Neural cell (in vitro differentiated cells): ENCODE measurements at regions not wholly inside any gene's neighbourhood (a gene's known extent, or its start where the extent isn't known, plus 50 kb on each side); places are given as distances from the start of the nearest gene placed in this dataset.

Experiments used
- H2AFZ ChIP-seq: fragments of 200-600, 300-800 bp; sonication (generic), shearing (Covaris generic); 2 replicates; pipeline ENCODE4 v1.6.0; 2014; ENCODE audit warnings: low read depth, mild to moderate bottlenecking, antibody characterized with exemption, low read length, moderate library complexity
- H3F3A ChIP-seq: fragments of 200-600 bp; shearing (Covaris generic); 2 replicates; pipeline ENCODE4 v1.6.1; 2016; ENCODE audit warnings: mild to moderate bottlenecking, moderate library complexity, mixed read lengths, antibody characterized with exemption, low read length; ENCODE audit not compliant: insufficient read depth, poor library complexity, severe bottlenecking
- H3K27ac ChIP-seq: fragments of 200-600, 300-800 bp; sonication (generic), shearing (Covaris generic); 2 replicates; pipeline ENCODE4 v1.5.1; 2014; ENCODE audit warnings: mild to moderate bottlenecking, low read length, moderate library complexity
- H3K27me3 ChIP-seq: fragments of 300-800, 200-600 bp; sonication (generic), shearing (Covaris generic); 2 replicates; pipeline ENCODE4 v1.6.0; 2014; ENCODE audit warnings: mild to moderate bottlenecking, low read depth, low read length, moderate library complexity; ENCODE audit not compliant: insufficient read depth
- H3K36me3 ChIP-seq: fragments of 300-800, 200-600 bp; sonication (generic), shearing (Covaris generic); 2 replicates; pipeline ENCODE4 v1.5.1; 2014; ENCODE audit warnings: mild to moderate bottlenecking, antibody characterized with exemption, low read length, moderate library complexity; ENCODE audit not compliant: insufficient read depth
- H3K4me2 ChIP-seq: fragments of 300-800, 200-600 bp; sonication (generic), shearing (Covaris generic); 2 replicates; pipeline ENCODE4 v1.6.0; 2014; ENCODE audit warnings: mild to moderate bottlenecking, low read length
- H3K4me3 ChIP-seq: fragments of 300-800, 200-600 bp; sonication (generic), shearing (Covaris generic); 2 replicates; pipeline ENCODE4 v1.5.1; 2014; ENCODE audit warnings: mild to moderate bottlenecking, low read length, moderate library complexity
- H3K79me2 ChIP-seq: fragments of 200-600 bp; shearing (Covaris generic); replicated peaks from 2 replicates; pipeline ENCODE4 v1.6.0; 2014; ENCODE audit warnings: mild to moderate bottlenecking, low read length, moderate library complexity; ENCODE audit not compliant: insufficient read depth
- H3K9ac ChIP-seq: fragments of 300-800, 200-600 bp; sonication (generic), shearing (Covaris generic); 2 replicates; pipeline ENCODE4 v1.6.1; 2016; ENCODE audit warnings: mild to moderate bottlenecking, low read length, mixed read lengths
- H3K9me2 ChIP-seq: fragments of 200-600 bp; shearing (Covaris generic); 2 replicates; pipeline ENCODE4 v1.6.1; 2016; ENCODE audit warnings: mild to moderate bottlenecking, low read length, mixed read lengths; ENCODE audit not compliant: insufficient read depth
- H3K9me3 ChIP-seq: fragments of 200-600, 300-800 bp; sonication (generic), shearing (Covaris generic); 2 replicates; pipeline ENCODE4 v1.6.1; 2016; ENCODE audit warnings: mild to moderate bottlenecking, mixed run types, low read length, moderate library complexity, mixed read lengths
- H4K20me1 ChIP-seq: fragments of 200-600 bp; shearing (Covaris generic); 2 replicates; pipeline ENCODE4 v1.6.1; 2016; ENCODE audit warnings: mild to moderate bottlenecking, mixed run types; ENCODE audit not compliant: insufficient read depth
- EP300 ChIP-seq: fragments of 450-650 bp; conservative IDR thresholded peaks from 2 replicates; pipeline ENCODE4 v1.6.1; 2014; ENCODE audit warnings: antibody characterized with exemption, mild to moderate bottlenecking, moderate library complexity; ENCODE audit not compliant: poor library complexity, severe bottlenecking
- EZH2 ChIP-seq: fragments of 200-600, 300-800 bp; shearing (Covaris generic), sonication (generic); IDR thresholded peaks from 2 replicates; pipeline ENCODE4 v1.6.1; 2014; ENCODE audit warnings: antibody characterized with exemption, low read length, borderline replicate concordance, mild to moderate bottlenecking; ENCODE audit not compliant: insufficient read depth, poor library complexity, severe bottlenecking
- MXI1 ChIP-seq: fragments of 450-650 bp; conservative IDR thresholded peaks from 2 replicates; pipeline ENCODE4 v1.6.1; 2014; ENCODE audit warnings: antibody characterized with exemption, mild to moderate bottlenecking; ENCODE audit not compliant: poor library complexity, severe bottlenecking
- POLR2AphosphoS5 ChIP-seq: IDR thresholded peaks from 2 replicates; pipeline ENCODE4 v1.6.1; 2012
- RAD21 ChIP-seq: fragments of 450-650 bp; conservative IDR thresholded peaks from 2 replicates; pipeline ENCODE4 v1.6.1; 2014; ENCODE audit warnings: antibody characterized with exemption, mild to moderate bottlenecking, moderate library complexity
- REST ChIP-seq: IDR thresholded peaks from 2 replicates; pipeline ENCODE4 v1.6.1; 2012; ENCODE audit warnings: borderline replicate concordance
- SMC3 ChIP-seq: fragments of 450-650 bp; conservative IDR thresholded peaks from 2 replicates; pipeline ENCODE4 v1.6.1; 2014; ENCODE audit warnings: antibody characterized with exemption, mild to moderate bottlenecking, moderate library complexity; ENCODE audit not compliant: poor library complexity
- TAF1 ChIP-seq: IDR thresholded peaks from 2 replicates; pipeline ENCODE4 v1.6.1; 2012; ENCODE audit warnings: low read depth
- TF ChIP-seq, protein P1 (sequence below): fragments of 450-650 bp; IDR thresholded peaks from 2 replicates; pipeline ENCODE4 v1.5.1; 2014; ENCODE audit warnings: antibody characterized with exemption, mild to moderate bottlenecking, moderate library complexity; ENCODE audit not compliant: poor library complexity, severe bottlenecking

DNA sequence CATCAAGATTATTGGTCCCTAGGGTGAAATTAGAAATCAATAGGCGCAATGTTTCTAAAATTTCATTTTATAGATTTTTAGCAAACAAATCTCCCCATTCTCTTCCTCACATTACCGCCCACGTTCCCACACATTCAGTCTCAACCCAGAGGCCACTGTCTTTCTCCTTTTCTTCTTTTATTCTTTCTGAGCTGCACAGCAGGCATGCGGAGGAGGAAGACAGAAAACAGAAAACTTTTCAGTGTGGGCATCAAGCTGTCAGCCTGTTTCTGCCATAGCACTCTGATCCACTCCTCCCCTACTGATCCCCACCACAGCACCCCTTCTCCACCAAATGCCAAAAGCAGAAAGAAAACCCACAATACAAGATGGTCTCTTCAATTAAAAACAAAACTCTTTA, 94.8 kb upstream of the ADAMTS3 start:
- no peak overlapping the region for H3K27ac ChIP-seq
- no peak overlapping the region for H3K4me3 ChIP-seq
- H3K9ac ChIP-seq, result no peak overlapping the region
- H3K4me2 ChIP-seq, result no peak overlapping the region
- TF ChIP-seq RAD21 (no peak), MXI1 (no peak), SMC3 (no peak), EP300 (no peak), POLR2AphosphoS5 (no peak), REST (no peak), EZH2 (no peak), TAF1 (no peak)
- TF ChIP-seq, protein P1, sequence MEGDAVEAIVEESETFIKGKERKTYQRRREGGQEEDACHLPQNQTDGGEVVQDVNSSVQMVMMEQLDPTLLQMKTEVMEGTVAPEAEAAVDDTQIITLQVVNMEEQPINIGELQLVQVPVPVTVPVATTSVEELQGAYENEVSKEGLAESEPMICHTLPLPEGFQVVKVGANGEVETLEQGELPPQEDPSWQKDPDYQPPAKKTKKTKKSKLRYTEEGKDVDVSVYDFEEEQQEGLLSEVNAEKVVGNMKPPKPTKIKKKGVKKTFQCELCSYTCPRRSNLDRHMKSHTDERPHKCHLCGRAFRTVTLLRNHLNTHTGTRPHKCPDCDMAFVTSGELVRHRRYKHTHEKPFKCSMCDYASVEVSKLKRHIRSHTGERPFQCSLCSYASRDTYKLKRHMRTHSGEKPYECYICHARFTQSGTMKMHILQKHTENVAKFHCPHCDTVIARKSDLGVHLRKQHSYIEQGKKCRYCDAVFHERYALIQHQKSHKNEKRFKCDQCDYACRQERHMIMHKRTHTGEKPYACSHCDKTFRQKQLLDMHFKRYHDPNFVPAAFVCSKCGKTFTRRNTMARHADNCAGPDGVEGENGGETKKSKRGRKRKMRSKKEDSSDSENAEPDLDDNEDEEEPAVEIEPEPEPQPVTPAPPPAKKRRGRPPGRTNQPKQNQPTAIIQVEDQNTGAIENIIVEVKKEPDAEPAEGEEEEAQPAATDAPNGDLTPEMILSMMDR, result no peak
- H3K79me2 ChIP-seq, result no peaks in the 10 kb centered on the region
- H3K9me2 ChIP-seq, result no peaks in the 10 kb centered on the region
- no peaks in the 10 kb centered on the region for H3K9me3 ChIP-seq
- H3K36me3 ChIP-seq, result no peaks in the 10 kb centered on the region
- H4K20me1 ChIP-seq, result no peaks in the 10 kb centered on the region
- H3F3A ChIP-seq, result no peaks in the 10 kb centered on the region
- H3K27me3 ChIP-seq, result no peaks in the 10 kb centered on the region
- no peak overlapping the region for H2AFZ ChIP-seq

- no peaks in the 10 kb centered on the region for H3K36me3 ChIP-seq
- no peak overlapping the region for H3K27ac ChIP-seq
- H3K9me3 ChIP-seq, result no peaks in the 10 kb centered on the region
- no peak overlapping the region for H3K4me3 ChIP-seq
- no peak overlapping the region for H3K4me2 ChIP-seq
- H3K9ac ChIP-seq, result no peak overlapping the region
- no peaks in the 10 kb centered on the region for H3K9me2 ChIP-seq
- no peaks in the 10 kb centered on the region for H3F3A ChIP-seq
- no peaks in the 10 kb centered on the region for H3K79me2 ChIP-seq
- TF ChIP-seq POLR2AphosphoS5 (no peak), TAF1 (no peak), RAD21 (no peak), EZH2 (no peak), SMC3 (no peak), REST (no peak), MXI1 (no peak), EP300 (no peak)
- TF ChIP-seq, protein P1, result no peak
- H2AFZ ChIP-seq, result no peak overlapping the region
- no peaks in the 10 kb centered on the region for H3K27me3 ChIP-seq
- H4K20me1 ChIP-seq, result no peaks in the 10 kb centered on the region
Observed at GRCh38 chr4:72661830-72662229, 92.8 kb upstream of the ADAMTS3 start.
